BE2C (cell line): ENCODE measurements at regions not wholly inside any gene's neighbourhood (a gene's known extent, or its start where the extent isn't known, plus 50 kb on each side); places are given as distances from the start of the nearest gene placed in this dataset.

Experiments used
- DNase-seq: peaks from one replicate; pipeline ENCODE4 v3.0.0-alpha.2; 2020
- H3K27me3 ChIP-seq: fragments of 250-450 bp; sonication (Bioruptor Pico); 2 replicates; pipeline ENCODE4 v1.5.1; 2020; ENCODE audit warnings: mild to moderate bottlenecking
- H3K36me3 ChIP-seq: fragments of 250-450 bp; sonication (Bioruptor Pico); 2 replicates; pipeline ENCODE4 v1.5.1; 2020; ENCODE audit warnings: mild to moderate bottlenecking
- H3K4me1 ChIP-seq: fragments of 250-450 bp; sonication (Bioruptor Pico); 2 replicates; pipeline ENCODE4 v1.5.1; 2020
- H3K4me3 ChIP-seq: 2 replicates; pipeline ENCODE4 v1.5.1; 2011; ENCODE audit warnings: low read depth, low read length
- H3K9me3 ChIP-seq: fragments of 250-450 bp; sonication (Bioruptor Pico); 2 replicates; pipeline ENCODE4 v1.5.1; 2020
- CTCF ChIP-seq: IDR thresholded peaks from 2 replicates; pipeline ENCODE4 v1.5.1; 2012; ENCODE audit warnings: mild to moderate bottlenecking, low read depth, low read length

DNA sequence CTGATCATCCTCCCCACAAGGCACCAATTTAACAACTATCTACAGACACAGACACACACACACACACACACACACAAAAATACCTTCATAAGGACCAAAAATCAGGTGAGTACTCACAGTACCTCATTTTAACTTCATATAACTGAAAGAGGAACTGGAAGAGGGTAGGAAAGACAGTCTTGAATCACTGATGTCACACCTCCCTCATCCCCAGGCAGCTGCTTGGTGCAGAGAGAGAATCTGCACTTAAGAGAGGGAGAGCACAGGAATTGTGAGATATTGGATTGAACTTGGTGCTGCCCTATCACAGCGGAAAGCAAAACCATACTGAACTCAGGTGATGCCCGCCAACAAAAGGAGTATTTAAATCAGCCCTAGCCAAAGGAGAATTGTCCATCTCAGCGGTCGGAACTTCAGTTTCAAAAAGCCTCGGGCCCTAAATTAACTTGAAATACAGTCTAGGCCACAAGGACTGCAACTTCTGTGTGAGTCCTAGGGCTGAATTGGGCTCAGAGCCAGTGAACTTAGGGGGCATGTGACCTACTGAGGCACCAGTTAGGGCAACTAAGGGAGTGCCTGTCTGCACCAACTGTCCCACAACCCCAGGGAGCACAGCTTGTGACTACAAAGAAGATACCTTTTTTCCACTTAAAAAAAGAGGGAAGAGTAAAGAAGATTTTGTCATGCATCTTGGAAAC is 211.1 kb downstream of the LRATD1 start:
- Histone ChIP-seq H3K36me3 (no peaks in the 10 kb centered on the region), H3K27me3 (no peaks in the 10 kb centered on the region), H3K9me3 (no peaks in the 10 kb centered on the region), H3K4me3 (no peak overlapping the region), H3K4me1 (no peaks in the 10 kb centered on the region)
- no peak for TF ChIP-seq CTCF
- DNase-seq = no peak

GRCh38 chr2:14855751-14856150 is 223.2 kb downstream of the LRATD1 start:
- DNase-seq = no peak

DNA sequence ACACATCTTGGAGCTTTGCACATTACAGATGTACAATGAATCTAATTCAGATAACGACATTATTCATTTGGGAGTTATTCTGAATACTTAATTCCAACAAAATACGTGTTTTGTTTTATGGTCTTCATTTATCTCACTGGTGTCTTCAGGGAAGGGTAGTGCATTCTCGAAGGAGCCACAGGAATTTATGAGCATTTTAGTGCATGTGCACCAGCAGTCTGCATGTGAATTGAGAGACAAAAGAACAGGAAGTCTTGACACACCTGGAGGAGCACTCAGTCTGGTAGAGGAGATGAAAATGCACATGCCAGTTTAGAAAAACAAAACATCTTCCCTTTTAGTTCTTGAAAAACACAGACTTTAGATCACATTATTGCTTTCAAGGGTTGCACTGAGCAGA is 228.7 kb downstream of the LRATD1 start:
- Histone ChIP-seq H3K27me3 (no peaks in the 10 kb centered on the region; the same call in 1 of the 2 replicates), H3K4me1 (no peaks in the 10 kb centered on the region), H3K9me3 (no peaks in the 10 kb centered on the region), H3K4me3 (no peak overlapping the region), H3K36me3 (no peaks in the 10 kb centered on the region)
- no peak for TF ChIP-seq CTCF
- DNase-seq = no peak

More at GRCh38 chr2:14855751-14856150, 223.2 kb downstream of the LRATD1 start:
- H3K4me3 ChIP-seq = no peak overlapping the region
- H3K27me3 ChIP-seq = no peaks in the 10 kb centered on the region; the same call in 1 of the 2 replicates
- H3K4me1 ChIP-seq = no peaks in the 10 kb centered on the region
- TF ChIP-seq CTCF = no peak
- H3K9me3 ChIP-seq = no peaks in the 10 kb centered on the region
- H3K36me3 ChIP-seq = no peaks in the 10 kb centered on the region

- no peak for TF ChIP-seq CTCF
- no peaks in the 10 kb centered on the region for H3K9me3 ChIP-seq
- no peaks in the 10 kb centered on the region for H3K4me1 ChIP-seq
- no peaks in the 10 kb centered on the region for H3K27me3 ChIP-seq
- H3K36me3 ChIP-seq = no peaks in the 10 kb centered on the region
- DNase-seq = no peak
- no peak overlapping the region for H3K4me3 ChIP-seq
Observed at GRCh38 chr2:14866736-14867352, 234.3 kb downstream of the LRATD1 start.

DNA sequence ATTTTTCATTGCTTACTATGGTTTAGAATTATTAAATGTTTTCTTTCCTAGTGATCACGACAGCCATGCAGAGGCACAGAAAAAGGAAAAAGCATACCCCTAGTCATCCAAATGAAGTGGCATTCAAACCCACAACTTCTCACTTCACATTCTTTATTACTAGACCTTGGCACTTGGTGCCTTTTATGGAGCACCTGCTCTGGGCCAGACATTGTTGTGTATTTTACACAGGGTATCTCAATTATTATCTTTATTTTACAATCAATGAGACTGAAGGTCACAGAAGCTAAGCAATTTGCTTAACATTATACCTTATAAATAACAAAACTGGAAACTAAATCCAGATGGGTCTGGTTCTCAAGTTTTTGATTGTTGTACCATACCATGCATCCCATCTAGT is 235.3 kb downstream of the LRATD1 start:
- no peak for TF ChIP-seq CTCF
- no peak for DNase-seq
- Histone ChIP-seq H3K9me3 (no peaks in the 10 kb centered on the region), H3K36me3 (no peaks in the 10 kb centered on the region), H3K27me3 (no peaks in the 10 kb centered on the region), H3K4me3 (no peak overlapping the region), H3K4me1 (no peaks in the 10 kb centered on the region)

GRCh38 chr2:14872779-14873325 is 240.3 kb downstream of the LRATD1 start:
- no peak overlapping the region for H3K4me3 ChIP-seq
- DNase-seq = no peak
- H3K9me3 ChIP-seq = no peaks in the 10 kb centered on the region
- no peaks in the 10 kb centered on the region for H3K4me1 ChIP-seq
- no peak for TF ChIP-seq CTCF
- H3K27me3 ChIP-seq = no peaks in the 10 kb centered on the region
- H3K36me3 ChIP-seq = no peaks in the 10 kb centered on the region
